ENCODE measurements at regions not wholly inside any gene's neighbourhood (a gene's known extent, or its start where the extent isn't known, plus 50 kb on each side); places are given as distances from the start of the nearest gene placed in this dataset.
"Not testable (repeated sequence)": the region's sequence is repeated elsewhere in the genome, so short reads cannot be mapped to it uniquely, and the experiment has no call there.

GRCh38 chr7:69438584-69439412, 159.5 kb upstream of the AUTS2 start:
- DNase-seq, result no peak

- no peak for DNase-seq
Observed at GRCh38 chr7:69439636-69440325, 158.5 kb upstream of the AUTS2 start.

GRCh38 chr7:69440976-69441375, 157.3 kb upstream of the AUTS2 start:
- DNase-seq, result no peak

GRCh38 chr7:69443136-69443535, 155.1 kb upstream of the AUTS2 start:
- no peak for DNase-seq

GRCh38 chr7:69445541-69445940, 152.7 kb upstream of the AUTS2 start:
- no peak for DNase-seq

GRCh38 chr7:69446213-69446612, 152.1 kb upstream of the AUTS2 start:
- not testable (repeated sequence) for DNase-seq

- DNase-seq, result no peak
Observed at GRCh38 chr7:69448071-69448470, 150.2 kb upstream of the AUTS2 start.

GRCh38 chr7:69450456-69450855, 147.8 kb upstream of the AUTS2 start:
- no peak for DNase-seq

GRCh38 chr7:69451715-69452114, 146.6 kb upstream of the AUTS2 start:
- DNase-seq, result no peak

- DNase-seq, result no peak
Observed at GRCh38 chr7:69452797-69453196, 145.5 kb upstream of the AUTS2 start.

- DNase-seq, result no peak
Observed at GRCh38 chr7:69457595-69458504, 140.4 kb upstream of the AUTS2 start.

GRCh38 chr7:69464035-69464434, 134.2 kb upstream of the AUTS2 start:
- no peak for DNase-seq

- no peak for DNase-seq
Observed at GRCh38 chr7:69465262-69465661, 133.0 kb upstream of the AUTS2 start.

GRCh38 chr7:69467826-69468225, 130.4 kb upstream of the AUTS2 start:
- no peak for DNase-seq

- DNase-seq, result no peak
Observed at GRCh38 chr7:69476416-69476815, 121.9 kb upstream of the AUTS2 start.

GRCh38 chr7:69482676-69483075, 115.6 kb upstream of the AUTS2 start:
- no peak for DNase-seq

- no peak for DNase-seq
Observed at GRCh38 chr7:69489533-69489932, 108.7 kb upstream of the AUTS2 start.

- DNase-seq, result no peak
Observed at GRCh38 chr7:69498671-69499070, 99.6 kb upstream of the AUTS2 start.

GRCh38 chr7:69502358-69502757, 95.9 kb upstream of the AUTS2 start:
- DNase-seq, result peak in 1 of 2 experiments; percentile 16

- no peak for DNase-seq
Observed at GRCh38 chr7:69504733-69505420, 93.4 kb upstream of the AUTS2 start.

- no peak for DNase-seq
Observed at GRCh38 chr7:69508736-69509135, 89.5 kb upstream of the AUTS2 start.

- no peak for DNase-seq
Observed at GRCh38 chr7:69510114-69510513, 88.2 kb upstream of the AUTS2 start.

Measured in SHP77 (cell line).